ENCODE measurements at regions not wholly inside any gene's neighbourhood (a gene's known extent, or its start where the extent isn't known, plus 50 kb on each side); places are given as distances from the start of the nearest gene placed in this dataset.
"Not testable (repeated sequence)": the region's sequence is repeated elsewhere in the genome, so short reads cannot be mapped to it uniquely, and the experiment has no call there.

DNA sequence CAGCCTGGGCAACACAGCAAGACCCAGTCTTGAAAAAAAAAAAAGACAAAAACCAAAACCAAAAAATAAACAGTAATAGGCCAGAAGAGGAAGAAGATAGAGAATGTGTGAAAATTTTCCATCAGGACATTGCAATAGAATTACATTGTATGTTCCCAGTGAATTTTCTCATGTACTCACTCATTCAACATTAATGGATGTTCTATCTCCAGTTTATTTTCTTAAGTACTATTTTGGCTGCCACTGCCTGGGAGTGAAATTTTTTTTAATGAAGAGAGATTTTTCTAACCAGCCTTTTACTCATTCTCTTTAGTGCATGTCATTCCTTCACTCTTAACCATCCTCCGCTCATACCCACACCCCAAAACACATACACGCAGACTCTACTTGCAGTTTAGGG is 282.8 kb downstream of the ALDH8A1 start:
- no peak for DNase-seq

DNA sequence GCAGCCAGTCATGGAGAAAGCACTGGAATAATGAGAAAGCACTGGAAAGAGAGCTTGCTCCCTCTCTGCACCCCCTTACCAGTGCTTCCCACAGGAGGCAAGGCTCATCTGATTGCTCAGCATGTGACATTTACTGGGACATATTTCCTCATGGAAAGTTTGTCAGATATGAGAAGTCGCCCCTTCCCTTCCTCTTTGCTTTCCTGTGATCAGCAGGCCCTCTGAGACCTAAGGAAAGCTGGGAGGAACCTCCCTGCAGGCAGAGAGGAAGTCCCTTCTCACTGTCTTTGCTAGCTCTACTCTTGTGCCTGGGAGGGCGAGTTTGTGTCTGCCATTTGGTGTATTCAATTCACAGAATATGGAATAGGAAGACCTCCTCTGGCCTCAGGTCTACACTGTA is 283.8 kb downstream of the ALDH8A1 start:
- DNase-seq: no peak

DNA sequence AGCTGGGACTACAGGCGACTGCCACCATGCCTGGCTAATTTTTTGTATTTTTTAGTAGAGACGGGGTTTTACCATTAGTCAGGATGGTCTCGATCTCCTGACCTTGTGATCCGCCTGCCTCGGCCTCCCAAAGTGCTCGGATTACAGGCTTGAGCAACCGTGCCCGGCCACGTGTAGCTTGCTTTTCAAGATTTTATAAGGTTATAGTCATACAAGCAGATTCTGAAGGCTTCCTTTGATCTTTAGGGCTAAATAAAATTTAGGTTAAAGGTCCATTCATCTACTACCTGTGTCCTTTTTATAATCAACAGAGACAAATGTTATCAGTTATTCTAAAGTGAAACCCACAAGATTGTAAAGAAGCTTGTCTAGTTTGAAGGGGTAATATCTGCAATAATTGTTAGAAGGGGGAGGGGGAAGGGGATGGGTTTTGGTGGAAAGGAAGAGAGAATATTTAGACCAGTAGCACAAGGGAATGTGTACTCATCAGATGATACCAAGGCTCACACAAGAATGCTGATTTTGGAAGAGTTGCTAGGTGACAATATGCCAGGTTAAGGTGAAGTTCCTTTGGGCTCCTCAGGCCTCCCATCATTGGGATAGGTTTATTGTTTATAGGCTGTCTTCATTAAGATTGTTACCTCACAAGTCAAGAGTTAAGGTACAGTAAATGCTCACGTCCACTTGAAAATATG is 284.7 kb downstream of the ALDH8A1 start:
- no peak for DNase-seq

DNA sequence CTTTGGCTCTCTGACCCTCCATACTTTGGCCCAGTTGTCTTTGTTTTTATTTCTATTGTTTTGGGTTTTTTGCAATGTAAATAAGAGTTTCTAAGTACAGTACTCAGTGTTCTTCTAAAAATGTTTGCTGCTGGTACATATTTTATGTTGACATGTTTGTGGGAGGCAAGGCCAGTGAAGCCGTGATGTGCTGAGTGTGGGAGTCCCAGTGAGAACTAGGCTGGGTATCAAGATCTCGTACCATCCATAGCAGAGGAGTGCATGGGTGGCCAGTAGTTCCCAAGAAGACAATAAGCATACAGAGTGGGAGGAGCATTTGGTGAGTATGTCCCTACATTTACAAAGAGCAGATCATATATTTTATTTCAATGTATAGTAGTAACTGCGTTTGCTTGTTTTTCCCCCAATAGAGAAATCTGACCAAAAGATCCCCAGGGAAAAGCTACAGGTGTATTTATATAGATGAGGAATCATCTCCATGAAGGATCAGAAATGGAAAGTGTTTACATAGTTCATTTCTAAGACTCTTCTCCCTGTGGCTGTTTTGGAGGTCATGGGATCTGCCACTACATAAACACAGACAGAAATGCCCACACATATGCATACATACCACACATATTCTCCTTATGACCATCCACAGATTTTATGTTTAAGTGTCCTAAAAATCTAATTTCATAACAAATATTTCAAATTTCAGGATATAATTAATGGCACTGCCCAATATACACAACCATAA is 285.9 kb downstream of the ALDH8A1 start:
- no peak for DNase-seq

DNA sequence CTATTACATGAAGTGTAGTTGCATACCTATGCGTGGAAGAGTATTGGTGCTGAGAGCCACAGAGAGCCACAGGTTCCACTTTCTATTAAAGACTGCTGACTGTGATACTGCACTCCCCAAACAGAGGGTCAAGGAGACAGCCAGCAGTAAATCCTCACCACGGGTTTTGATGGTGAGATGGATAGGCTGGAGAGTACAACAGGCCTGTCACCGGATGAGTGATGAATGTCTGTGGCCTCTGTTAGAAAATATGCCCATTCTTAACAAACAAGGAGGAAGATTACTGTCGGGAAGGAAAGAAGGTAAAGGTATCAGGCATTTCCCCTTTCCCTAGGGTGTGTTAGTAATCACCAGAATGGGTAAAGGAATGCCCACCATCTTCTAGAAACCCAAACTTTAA is 286.5 kb downstream of the ALDH8A1 start:
- DNase-seq: no peak

DNA sequence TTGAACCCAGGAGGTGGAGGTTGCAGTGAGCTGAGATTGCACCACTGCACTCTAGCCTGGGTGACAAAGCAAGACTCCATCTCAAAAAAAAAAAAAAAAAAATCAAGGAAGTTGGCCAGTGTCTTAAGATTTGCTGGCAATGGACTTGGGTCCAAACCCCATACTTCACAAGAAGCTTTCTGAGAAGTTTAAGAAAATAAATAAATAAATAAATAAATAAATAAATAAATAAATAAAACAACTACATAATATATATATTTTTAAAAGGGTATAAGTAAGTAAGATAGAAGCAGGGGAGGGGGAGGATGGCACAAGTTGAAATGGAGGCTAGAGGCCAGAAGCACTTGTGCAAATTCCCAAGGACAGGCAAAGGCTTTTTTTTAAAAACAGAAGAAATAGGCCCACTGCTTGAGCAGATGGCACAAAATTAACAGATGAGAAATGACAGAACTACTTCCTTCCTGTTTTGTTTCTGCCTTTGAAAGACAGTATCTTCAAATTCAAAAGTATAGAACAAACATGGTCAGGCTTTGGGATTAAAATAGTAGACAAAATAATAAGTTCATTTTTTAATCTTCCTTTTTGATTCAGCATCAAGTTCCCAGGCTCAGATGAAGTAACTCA is 287.7 kb downstream of the ALDH8A1 start:
- no peak for DNase-seq

DNA sequence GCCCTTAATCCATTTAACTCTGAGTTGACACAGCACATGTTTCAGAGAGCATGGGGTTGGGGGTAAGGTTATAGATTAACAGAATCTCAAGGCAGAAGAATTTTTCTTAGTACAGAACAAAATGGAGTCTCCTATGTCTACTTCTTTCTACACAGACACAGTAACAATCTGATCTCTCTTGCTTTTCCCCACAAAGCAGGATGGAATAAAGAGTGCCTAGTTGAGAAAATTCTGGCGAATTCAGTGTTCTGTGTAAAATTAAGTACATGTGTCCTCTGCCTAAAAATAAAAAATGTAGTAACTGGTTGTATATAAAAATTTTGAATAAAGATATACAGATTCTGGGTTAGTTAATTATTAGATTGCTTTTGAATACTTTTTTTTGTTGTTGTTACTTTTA is 290.0 kb downstream of the ALDH8A1 start:
- DNase-seq: not testable (repeated sequence)

DNA sequence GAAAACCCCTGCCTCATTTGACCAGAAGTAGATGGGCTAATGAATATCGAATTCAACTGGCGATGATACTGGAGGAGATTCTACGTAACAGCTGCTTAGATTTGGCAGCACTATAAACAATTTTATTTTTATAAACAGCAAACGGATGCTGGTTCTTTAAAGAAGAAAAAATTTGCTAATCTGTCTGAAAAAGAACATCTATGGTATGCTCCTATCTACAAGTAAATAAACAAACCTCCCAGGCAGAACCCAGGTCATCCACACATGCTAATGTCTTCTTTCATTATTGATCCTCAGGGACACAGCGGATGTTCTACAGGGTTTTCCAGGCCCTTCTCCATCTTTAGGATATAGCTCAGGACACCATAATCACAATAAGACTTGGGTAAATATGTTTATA is 291.3 kb downstream of the ALDH8A1 start:
- no peak for DNase-seq

DNA sequence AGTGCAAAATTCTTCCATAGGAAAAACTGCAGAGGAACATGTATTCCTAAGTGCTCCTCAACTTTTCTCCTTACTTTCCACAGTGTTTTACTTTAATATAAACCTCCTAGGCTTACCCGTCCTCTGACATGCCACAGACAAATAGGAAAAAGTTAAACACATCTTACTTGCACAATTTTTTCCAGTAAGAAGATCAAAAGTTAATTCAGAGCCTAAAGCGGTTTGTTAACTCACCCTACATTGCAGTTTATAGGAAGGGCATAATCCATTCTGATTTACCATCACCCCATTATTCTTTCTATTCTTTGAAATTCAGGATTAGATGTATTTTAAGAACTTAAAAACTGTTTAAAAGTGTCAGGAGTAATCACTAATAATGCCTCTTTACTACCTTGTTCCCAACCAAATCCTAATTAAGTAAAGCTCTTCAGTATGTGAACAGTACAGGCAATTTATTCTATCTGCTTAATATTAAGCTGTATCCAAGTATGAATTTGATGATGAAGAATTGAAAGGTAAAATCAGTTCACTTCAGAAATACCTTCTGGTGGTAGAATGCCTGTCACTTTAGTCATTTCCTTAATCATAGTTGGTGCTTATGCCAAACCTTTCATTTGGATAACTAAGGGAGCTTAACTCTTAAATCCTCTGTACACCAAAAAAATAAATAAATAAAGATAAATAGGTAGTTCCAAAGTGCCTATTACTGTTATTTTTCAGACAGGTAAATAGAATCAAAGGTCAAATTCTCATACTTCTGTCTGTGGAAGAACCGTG is 292.0 kb downstream of the ALDH8A1 start:
- DNase-seq: no peak

DNA sequence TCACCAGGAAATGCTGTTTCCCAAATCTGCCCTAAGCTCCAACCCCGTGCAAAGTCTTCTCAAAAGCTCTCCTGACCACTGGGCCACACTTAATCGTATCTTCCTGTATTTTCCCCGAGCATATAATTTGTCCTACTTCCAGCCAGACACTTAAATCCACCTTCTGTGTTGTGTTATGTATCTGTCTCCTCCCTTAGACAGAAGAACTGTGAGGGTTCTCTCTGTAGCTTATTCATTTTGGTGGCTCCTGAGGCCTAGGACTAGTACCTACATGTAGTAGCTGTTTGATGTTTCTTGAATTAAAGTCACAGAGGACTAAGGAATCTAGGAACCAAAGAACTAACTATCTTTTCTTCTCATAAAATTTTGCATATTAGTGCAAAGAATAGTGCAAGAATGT is 292.6 kb downstream of the ALDH8A1 start:
- DNase-seq: no peak

DNA sequence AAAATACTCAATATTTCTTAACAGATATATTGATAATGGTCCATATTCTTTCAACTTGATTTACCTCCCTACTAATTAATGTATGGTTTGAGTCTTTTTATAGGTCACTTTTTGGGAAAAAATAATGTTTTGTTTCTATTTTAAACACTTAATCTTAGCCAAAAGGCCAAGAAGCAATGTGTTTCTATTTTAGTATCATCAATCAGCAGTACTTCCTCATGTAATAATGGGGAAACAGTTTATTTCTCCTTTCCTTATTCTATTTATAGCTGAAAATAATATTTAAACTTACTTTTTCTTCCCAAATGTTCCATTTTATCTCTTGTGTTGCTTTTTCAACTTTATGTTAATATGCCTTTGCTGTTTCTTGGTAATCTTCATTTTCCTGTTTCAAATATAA is 295.1 kb downstream of the ALDH8A1 start:
- no peak for DNase-seq

DNA sequence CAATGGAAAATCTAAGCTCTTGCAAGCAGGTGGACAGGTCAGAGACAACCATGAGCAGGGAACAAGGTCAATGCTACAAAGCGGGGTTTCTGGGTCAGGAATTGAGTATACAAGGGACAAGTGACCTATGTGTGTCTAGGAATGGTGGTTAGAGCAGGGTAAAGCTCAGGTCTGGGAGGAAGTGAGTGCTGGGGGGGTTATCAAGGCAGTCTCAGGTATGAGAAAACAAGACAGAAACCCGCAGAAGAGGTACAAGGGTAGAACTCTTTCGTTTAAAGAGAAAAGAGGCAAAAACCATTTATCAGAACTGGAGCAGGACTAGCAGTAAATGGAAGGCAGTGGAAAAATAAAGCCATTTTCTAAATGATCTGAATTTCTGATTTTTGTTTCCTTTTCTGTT is 298.4 kb downstream of the ALDH8A1 start:
- DNase-seq: no peak

DNA sequence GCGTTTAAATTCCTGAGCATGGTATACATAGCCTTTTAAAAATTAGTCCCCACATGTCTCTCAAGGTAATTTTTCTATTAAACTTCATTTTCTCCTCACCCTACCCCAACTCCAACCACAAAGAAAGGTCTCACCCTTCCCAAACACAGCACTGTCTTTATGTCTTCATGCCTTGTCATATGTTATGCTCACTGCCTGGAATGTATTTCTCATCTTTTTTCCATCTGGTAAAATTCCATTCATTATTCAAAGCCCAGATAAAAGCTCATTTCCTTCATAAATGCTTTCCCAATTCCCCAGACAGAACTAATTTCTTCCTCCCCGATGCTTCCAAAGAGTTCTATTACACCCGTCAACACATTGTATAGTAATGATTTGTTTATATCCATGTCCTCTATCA is 302.0 kb downstream of the ALDH8A1 start:
- DNase-seq: no peak

DNA sequence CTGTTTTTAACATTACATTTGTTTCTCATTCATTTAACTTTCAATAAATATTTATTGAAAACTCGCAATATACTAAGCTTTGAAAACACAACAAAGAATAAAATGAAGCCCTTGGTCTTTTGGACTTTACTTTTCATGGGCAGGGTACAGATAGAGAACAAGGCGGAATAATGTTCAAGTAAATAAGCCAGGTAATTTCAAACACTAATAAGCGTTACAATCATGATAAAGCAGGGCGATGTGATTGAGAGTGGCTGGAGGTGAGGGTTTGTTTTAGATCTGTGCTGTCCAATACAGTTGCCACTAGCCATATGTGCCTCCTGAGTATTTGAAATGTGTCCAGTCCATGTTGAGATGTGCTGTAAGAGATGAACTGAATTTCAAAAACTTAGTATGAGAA is 307.1 kb downstream of the ALDH8A1 start:
- no peak for DNase-seq

DNA sequence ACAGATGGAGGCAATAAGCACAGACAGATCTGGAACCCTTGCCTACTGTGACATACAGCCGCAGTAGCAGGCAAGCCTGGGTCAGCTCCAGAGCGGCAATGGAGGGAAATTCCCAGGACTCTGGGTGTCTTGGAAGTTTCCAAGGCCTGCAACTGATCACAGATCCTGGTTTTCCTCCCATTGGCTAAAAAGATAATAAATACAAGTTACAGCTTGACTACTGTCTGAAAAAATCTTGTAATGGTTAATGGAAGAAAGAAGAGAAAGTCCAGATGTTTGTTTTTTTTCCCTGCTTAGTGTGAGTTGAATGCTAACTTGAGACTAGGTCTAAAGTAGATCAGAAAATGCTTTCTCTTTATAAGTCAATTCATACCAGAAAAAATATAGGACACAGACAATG is 307.6 kb downstream of the ALDH8A1 start:
- DNase-seq: no peak

DNA sequence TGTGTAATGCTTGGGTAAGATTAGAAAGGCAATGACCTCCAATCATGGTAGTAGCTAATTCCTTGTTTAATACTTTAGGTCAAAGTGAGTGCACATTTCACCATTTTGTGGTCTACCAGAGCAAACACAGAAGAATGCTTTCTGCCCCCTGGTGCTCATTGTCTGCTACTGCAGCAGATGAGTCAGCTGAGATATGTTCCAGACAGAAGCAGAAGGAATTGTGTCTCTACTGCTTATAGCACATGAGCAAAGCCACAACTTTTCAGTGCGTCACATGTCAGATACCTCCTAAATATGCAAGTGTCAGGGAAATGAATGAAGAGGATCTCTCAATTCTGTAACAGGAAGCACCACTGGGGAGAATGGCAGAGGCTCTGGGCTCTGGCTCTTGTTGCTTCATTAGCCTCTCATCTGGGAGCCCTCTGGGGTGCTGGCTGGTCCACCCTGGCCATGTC is 308.9 kb downstream of the ALDH8A1 start:
- peak; percentile 24 to 26 for DNase-seq

DNA sequence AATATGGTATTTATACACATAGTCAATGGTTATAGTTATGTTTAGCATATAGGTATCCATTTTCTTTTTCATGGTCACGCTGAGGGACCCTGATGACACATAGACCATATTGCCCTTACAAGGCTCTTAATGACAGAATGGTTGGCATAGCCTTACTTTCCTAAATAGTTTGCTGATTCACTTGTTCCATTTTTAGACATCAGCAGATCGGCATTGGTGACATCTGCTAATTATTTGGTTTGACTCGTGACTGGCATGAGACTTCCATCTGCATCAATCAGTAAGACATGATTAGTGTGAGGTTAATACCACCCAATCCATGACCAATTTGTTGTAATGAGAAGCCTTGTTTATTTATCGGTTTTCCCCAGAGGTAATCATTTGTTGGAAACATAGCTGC is 309.7 kb downstream of the ALDH8A1 start:
- no peak for DNase-seq

DNA sequence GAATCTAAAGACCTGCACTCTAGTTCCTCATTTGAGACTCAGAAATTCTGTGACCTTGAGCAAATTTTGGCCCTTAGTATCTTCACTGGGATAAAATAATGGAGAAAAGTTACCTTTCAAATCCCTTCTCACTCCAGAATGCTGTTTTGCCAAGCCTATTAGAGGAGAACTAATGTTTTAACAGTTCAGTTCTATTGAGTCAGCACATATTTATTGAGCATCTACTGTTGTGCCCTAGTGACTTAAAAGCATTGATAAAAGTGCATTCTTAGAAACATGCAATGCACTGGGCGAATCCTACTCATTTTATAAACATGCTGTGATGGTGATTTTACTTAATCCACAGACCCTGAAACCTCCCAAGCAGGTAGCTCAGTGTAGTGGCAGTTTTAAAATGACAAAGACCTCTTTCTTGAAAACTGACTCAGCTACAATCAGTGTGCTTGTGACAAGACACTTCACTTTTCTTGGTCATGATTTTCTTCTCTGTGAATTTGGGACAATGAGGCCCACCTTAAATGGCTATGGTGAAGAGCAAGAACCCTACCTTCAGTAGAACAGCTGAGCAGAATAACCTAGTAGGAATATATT is 312.0 kb downstream of the ALDH8A1 start:
- no peak for DNase-seq

DNA sequence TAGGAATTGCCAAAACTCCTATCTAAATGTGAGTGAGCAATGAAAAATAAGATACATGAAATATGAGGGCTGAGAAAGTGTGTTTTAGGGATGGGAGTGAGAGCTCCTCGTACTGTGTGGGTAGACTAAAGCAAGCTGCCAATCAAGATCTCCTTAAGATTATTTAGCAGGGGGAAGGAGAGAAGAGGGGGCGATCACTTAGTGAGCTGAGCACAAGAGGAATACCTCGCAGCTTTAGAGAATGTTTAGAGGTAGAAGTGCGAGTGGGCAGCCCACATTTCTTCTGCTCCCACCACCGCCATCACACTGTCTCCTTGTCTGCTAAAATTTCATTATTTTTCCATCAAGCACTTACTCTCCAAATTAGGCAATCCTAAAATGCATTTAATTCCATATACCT is 312.6 kb downstream of the ALDH8A1 start:
- DNase-seq: no peak

DNA sequence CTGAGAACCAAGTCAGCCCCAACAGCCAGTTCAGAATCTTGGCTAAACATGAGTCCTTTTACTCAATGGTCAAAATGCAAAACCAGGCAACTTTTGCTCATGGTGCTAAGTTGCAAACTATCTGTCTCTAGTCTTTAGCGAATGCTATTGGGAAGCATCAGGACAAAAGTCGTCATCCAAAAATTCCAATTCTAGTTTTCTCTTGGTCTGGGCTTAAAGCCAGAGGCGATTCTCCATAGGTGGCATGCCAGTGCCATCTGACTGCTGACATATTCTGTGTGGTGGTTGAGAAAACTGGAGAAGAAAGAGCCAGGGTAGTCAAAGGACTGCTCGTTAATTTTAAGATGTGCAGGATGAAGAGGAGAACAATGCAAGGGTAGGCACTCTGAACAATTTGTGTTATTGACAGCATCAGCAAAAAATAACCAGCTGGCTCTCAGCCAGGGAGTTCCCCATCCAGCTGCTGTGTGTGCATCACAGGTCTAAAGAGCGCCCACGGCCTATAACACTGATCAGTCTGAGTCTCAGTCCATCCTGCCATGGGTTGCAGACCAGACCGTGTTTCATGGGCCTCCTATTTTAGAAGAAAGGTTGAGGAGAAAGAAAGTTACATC is 313.6 kb downstream of the ALDH8A1 start:
- DNase-seq: no peak

DNA sequence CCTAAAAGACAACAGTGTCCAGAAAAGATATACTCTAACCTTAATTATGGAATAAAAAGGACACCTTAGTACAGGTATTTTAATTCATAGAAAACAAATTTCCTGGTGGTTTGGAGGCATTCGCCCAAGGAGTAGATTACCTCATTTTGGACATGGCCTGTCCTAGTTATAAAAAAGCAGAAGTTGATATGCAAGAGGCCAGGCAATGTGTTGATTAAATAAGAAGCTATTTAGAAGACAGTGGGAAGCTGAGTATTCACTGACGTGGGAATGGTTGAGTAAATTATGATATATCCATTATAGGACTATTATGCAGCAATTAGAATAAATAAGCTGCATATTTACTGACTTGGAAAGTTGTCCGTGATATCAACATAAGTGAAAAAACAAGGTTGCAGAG is 314.9 kb downstream of the ALDH8A1 start:
- DNase-seq: no peak

DNA sequence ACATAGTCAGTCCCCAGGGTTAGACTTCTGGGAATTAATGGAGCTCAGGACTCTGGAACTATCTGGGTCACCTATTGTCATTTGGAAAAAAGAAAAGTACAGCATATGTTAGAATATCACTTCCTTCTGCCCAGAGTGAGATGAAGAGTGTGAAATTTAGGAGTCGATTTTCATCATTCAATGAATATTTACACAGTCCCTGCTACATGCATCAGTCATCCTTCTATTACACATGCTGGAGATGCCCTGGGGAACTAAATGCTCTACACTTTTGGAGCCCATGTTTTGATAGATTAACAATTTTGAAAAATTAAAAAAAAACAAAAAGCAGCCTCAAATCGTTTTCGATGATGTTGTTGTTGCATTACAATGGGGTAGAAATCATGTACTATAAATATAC is 315.4 kb downstream of the ALDH8A1 start:
- no peak for DNase-seq
